ENCODE measurements at regions not wholly inside any gene's neighbourhood (a gene's known extent, or its start where the extent isn't known, plus 50 kb on each side); places are given as distances from the start of the nearest gene placed in this dataset.

GRCh38 chr17:13784434-13785095 is 182.8 kb upstream of the HS3ST3A1 start:
- Mint-ChIP-seq H3K9me3 (peaks cover 11% of the 10 kb centered on the region), H3K4me3 (no peak overlapping the region), H3K27me3 (ENCODE audit: low read depth) (no peaks in the 10 kb centered on the region), H3K27ac (no peak overlapping the region), H3K4me1 (ENCODE audit: low read depth) (no peaks in the 10 kb centered on the region), H3K36me3 (ENCODE audit: low read depth) (no peaks in the 10 kb centered on the region)
- DNase-seq (ENCODE audit: low spot score): no peak

- Mint-ChIP-seq H3K9me3 (no peaks in the 10 kb centered on the region), H3K27ac (no peak overlapping the region), H3K36me3 (ENCODE audit: low read depth) (no peaks in the 10 kb centered on the region), H3K4me1 (ENCODE audit: low read depth) (no peaks in the 10 kb centered on the region), H3K27me3 (ENCODE audit: low read depth) (no peaks in the 10 kb centered on the region), H3K4me3 (no peak overlapping the region)
- no peak for DNase-seq (ENCODE audit: low spot score)
Measured at GRCh38 chr17:13785981-13786598, 184.4 kb upstream of the HS3ST3A1 start.

- Mint-ChIP-seq H3K27me3 (ENCODE audit: low read depth) (no peaks in the 10 kb centered on the region), H3K27ac (no peak overlapping the region), H3K9me3 (no peaks in the 10 kb centered on the region), H3K4me1 (ENCODE audit: low read depth) (no peaks in the 10 kb centered on the region), H3K36me3 (ENCODE audit: low read depth) (no peaks in the 10 kb centered on the region), H3K4me3 (no peak overlapping the region)
- DNase-seq (ENCODE audit: low spot score): no peak
Measured at GRCh38 chr17:13787636-13788035, 185.9 kb upstream of the HS3ST3A1 start.

GRCh38 chr17:13788385-13788784 is 186.7 kb upstream of the HS3ST3A1 start:
- no peak for DNase-seq (ENCODE audit: low spot score)
- Mint-ChIP-seq H3K27ac (no peak overlapping the region), H3K4me1 (ENCODE audit: low read depth) (no peaks in the 10 kb centered on the region), H3K36me3 (ENCODE audit: low read depth) (no peaks in the 10 kb centered on the region), H3K4me3 (no peak overlapping the region), H3K27me3 (ENCODE audit: low read depth) (no peaks in the 10 kb centered on the region), H3K9me3 (no peaks in the 10 kb centered on the region)

- H3K36me3 Mint-ChIP-seq (ENCODE audit: low read depth): no peaks in the 10 kb centered on the region
- no peaks in the 10 kb centered on the region for H3K9me3 Mint-ChIP-seq
- no peak overlapping the region for H3K27ac Mint-ChIP-seq
- no peaks in the 10 kb centered on the region for H3K4me1 Mint-ChIP-seq (ENCODE audit: low read depth)
- no peak overlapping the region for H3K4me3 Mint-ChIP-seq
- no peaks in the 10 kb centered on the region for H3K27me3 Mint-ChIP-seq (ENCODE audit: low read depth)
- no peak for DNase-seq (ENCODE audit: low spot score)
Measured at GRCh38 chr17:13792314-13792713, 190.6 kb upstream of the HS3ST3A1 start.

GRCh38 chr17:13793951-13794350 is 192.2 kb upstream of the HS3ST3A1 start:
- no peak overlapping the region for H3K4me3 Mint-ChIP-seq

GRCh38 chr17:13797863-13798262 is 196.1 kb upstream of the HS3ST3A1 start:
- Mint-ChIP-seq H3K36me3 (ENCODE audit: low read depth) (no peaks in the 10 kb centered on the region), H3K4me1 (ENCODE audit: low read depth) (no peaks in the 10 kb centered on the region), H3K27me3 (ENCODE audit: low read depth) (no peaks in the 10 kb centered on the region), H3K9me3 (no peaks in the 10 kb centered on the region), H3K4me3 (no peak overlapping the region), H3K27ac (no peak overlapping the region)
- DNase-seq (ENCODE audit: low spot score): no peak

More at GRCh38 chr17:13793951-13794350, 192.2 kb upstream of the HS3ST3A1 start:
- Mint-ChIP-seq H3K27me3 (ENCODE audit: low read depth) (no peaks in the 10 kb centered on the region), H3K36me3 (ENCODE audit: low read depth) (no peaks in the 10 kb centered on the region), H3K27ac (no peak overlapping the region), H3K9me3 (no peaks in the 10 kb centered on the region), H3K4me1 (ENCODE audit: low read depth) (no peaks in the 10 kb centered on the region)
- no peak for DNase-seq (ENCODE audit: low spot score)

- H3K4me1 Mint-ChIP-seq (ENCODE audit: low read depth): peaks cover 7% of the 10 kb centered on the region
- no peak for DNase-seq (ENCODE audit: low spot score)
- no peak overlapping the region for H3K4me3 Mint-ChIP-seq
Measured at GRCh38 chr17:13806092-13806491, 204.4 kb upstream of the HS3ST3A1 start.

GRCh38 chr17:13807103-13807502 is 205.4 kb upstream of the HS3ST3A1 start:
- H3K4me3 Mint-ChIP-seq: no peak overlapping the region
- H3K36me3 Mint-ChIP-seq (ENCODE audit: low read depth): peaks cover 2% of the 10 kb centered on the region
- peaks cover 8% of the 10 kb centered on the region for H3K4me1 Mint-ChIP-seq (ENCODE audit: low read depth)
- no peak for DNase-seq (ENCODE audit: low spot score)
- H3K27me3 Mint-ChIP-seq (ENCODE audit: low read depth): peaks cover 2% of the 10 kb centered on the region
- no peak overlapping the region for H3K27ac Mint-ChIP-seq
- H3K9me3 Mint-ChIP-seq: no peaks in the 10 kb centered on the region

More at GRCh38 chr17:13806092-13806491, 204.4 kb upstream of the HS3ST3A1 start:
- no peaks in the 10 kb centered on the region for H3K9me3 Mint-ChIP-seq
- peaks cover 2% of the 10 kb centered on the region for H3K36me3 Mint-ChIP-seq (ENCODE audit: low read depth)
- no peak overlapping the region for H3K27ac Mint-ChIP-seq
- H3K27me3 Mint-ChIP-seq (ENCODE audit: low read depth): peaks cover 2% of the 10 kb centered on the region

- H3K36me3 Mint-ChIP-seq (ENCODE audit: low read depth): peaks cover 5% of the 10 kb centered on the region
- H3K4me1 Mint-ChIP-seq (ENCODE audit: low read depth): peaks cover 4% of the 10 kb centered on the region
- no peaks in the 10 kb centered on the region for H3K27me3 Mint-ChIP-seq (ENCODE audit: low read depth)
- no peak for DNase-seq (ENCODE audit: low spot score)
- no peak overlapping the region for H3K27ac Mint-ChIP-seq
- no peak overlapping the region for H3K4me3 Mint-ChIP-seq
- no peaks in the 10 kb centered on the region for H3K9me3 Mint-ChIP-seq
Measured at GRCh38 chr17:13812350-13812749, 210.6 kb upstream of the HS3ST3A1 start.

GRCh38 chr17:13813347-13814240 is 211.9 kb upstream of the HS3ST3A1 start:
- no peak for DNase-seq (ENCODE audit: low spot score)
- H3K27ac Mint-ChIP-seq: no peak overlapping the region
- peaks cover 5% of the 10 kb centered on the region for H3K36me3 Mint-ChIP-seq (ENCODE audit: low read depth)
- no peaks in the 10 kb centered on the region for H3K9me3 Mint-ChIP-seq
- H3K4me1 Mint-ChIP-seq (ENCODE audit: low read depth): peaks cover 4% of the 10 kb centered on the region
- H3K27me3 Mint-ChIP-seq (ENCODE audit: low read depth): no peaks in the 10 kb centered on the region
- H3K4me3 Mint-ChIP-seq: no peak overlapping the region

- Mint-ChIP-seq H3K4me1 (ENCODE audit: low read depth) (peaks cover 4% of the 10 kb centered on the region), H3K4me3 (no peak overlapping the region), H3K27ac (no peak overlapping the region), H3K36me3 (ENCODE audit: low read depth) (peaks cover under 1% of the 10 kb centered on the region), H3K27me3 (ENCODE audit: low read depth) (no peaks in the 10 kb centered on the region), H3K9me3 (peaks cover under 1% of the 10 kb centered on the region)
- no peak for DNase-seq (ENCODE audit: low spot score)
Measured at GRCh38 chr17:13822700-13823099, 221.0 kb upstream of the HS3ST3A1 start.

- H3K27me3 Mint-ChIP-seq (ENCODE audit: low read depth): no peaks in the 10 kb centered on the region
- no peak for DNase-seq (ENCODE audit: low spot score)
Measured at GRCh38 chr17:13825526-13826040, 223.9 kb upstream of the HS3ST3A1 start.

GRCh38 chr17:13827118-13827517 is 225.4 kb upstream of the HS3ST3A1 start:
- no peaks in the 10 kb centered on the region for H3K27me3 Mint-ChIP-seq (ENCODE audit: low read depth)

More at GRCh38 chr17:13825526-13826040, 223.9 kb upstream of the HS3ST3A1 start:
- Mint-ChIP-seq H3K9me3 (peaks cover 7% of the 10 kb centered on the region), H3K27ac (no peak overlapping the region), H3K36me3 (ENCODE audit: low read depth) (peaks cover 1% of the 10 kb centered on the region), H3K4me1 (ENCODE audit: low read depth) (peaks cover 4% of the 10 kb centered on the region), H3K4me3 (no peak overlapping the region)

More at GRCh38 chr17:13827118-13827517, 225.4 kb upstream of the HS3ST3A1 start:
- Mint-ChIP-seq H3K27ac (no peak overlapping the region), H3K36me3 (ENCODE audit: low read depth) (peaks cover 1% of the 10 kb centered on the region), H3K4me3 (no peak overlapping the region), H3K9me3 (peaks cover 7% of the 10 kb centered on the region), H3K4me1 (ENCODE audit: low read depth) (peaks cover 4% of the 10 kb centered on the region)
- no peak for DNase-seq (ENCODE audit: low spot score)
